ENCODE measurements at regions not wholly inside any gene's neighbourhood (a gene's known extent, or its start where the extent isn't known, plus 50 kb on each side); places are given as distances from the start of the nearest gene placed in this dataset.

DNA sequence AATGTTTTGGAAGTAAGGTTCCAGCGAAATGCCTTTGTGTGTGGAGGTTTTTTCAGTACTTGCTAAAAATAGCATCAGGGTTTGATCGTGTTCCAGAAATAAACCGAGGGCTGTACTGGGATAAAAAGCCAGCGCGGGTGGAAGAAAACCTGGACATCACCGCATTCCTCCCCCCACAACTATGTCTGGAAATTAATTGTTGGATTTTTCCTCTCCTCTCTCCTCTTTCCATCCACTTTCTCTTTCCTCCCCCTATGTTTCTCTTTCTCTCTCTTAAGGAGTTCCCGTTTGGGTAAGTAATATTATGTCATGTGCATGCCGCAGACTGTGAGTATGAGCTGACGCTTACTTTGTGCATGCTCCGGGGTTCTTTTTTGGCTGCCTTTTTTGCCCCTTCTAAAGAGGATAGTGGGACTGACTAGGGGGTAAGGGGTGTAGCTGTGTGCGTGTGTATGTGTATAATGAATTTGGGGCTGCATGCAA lies 104.2 kb upstream of the HSD17B12 start:
- DNase-seq, result no peak

DNA sequence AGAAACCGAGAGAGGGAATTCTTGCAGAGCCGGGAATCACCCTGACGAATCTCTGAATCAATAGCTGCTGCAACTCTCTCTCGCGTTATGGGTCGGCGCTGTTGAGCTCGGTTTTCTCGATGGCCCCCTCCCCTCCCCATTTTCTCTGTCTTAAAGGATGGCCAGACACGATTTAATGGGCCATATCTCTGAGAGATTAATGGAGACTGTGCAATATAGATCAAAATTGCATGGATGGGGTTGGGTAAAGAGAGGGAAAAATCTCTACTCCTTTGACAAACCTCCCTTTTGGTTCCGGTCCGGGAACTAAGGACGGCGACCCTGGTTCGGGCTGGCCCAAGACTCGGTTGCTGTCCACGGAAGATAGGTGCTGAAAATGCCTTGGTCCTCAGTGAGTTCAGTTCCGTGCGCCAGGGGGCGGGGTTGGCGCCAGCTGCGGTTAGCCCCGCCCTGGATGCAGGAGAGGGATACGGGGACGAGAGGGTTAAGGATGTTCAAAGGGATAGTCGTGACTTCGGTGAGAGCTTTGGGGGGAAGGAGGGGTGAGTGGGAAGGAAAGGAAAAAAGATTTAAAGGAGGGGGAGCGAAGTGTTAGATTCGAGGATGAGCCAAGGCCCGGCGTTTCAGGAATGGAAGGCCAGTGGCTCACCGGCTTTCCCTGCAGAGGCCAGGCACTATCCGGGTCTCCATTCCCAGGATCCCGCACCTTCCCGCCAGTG lies 103.6 kb upstream of the HSD17B12 start:
- DNase-seq, result peak; percentile 54

GRCh38 chr11:43577566-43578264 lies 102.8 kb upstream of the HSD17B12 start:
- no peak for DNase-seq

GRCh38 chr11:43578346-43579170 lies 102.0 kb upstream of the HSD17B12 start:
- DNase-seq, result peak; percentile 48

GRCh38 chr11:43579171-43579918 lies 101.2 kb upstream of the HSD17B12 start:
- DNase-seq, result peak; percentile 31

GRCh38 chr11:43579919-43580276 lies 100.6 kb upstream of the HSD17B12 start:
- no peak for DNase-seq

GRCh38 chr11:43580735-43581369 lies 99.7 kb upstream of the HSD17B12 start:
- peak; percentile 23 for DNase-seq

GRCh38 chr11:43581370-43582023 lies 99.0 kb upstream of the HSD17B12 start:
- DNase-seq, result no peak

- no peak for DNase-seq
Observed at GRCh38 chr11:43582024-43582862, 98.3 kb upstream of the HSD17B12 start.

- DNase-seq, result no peak
Observed at GRCh38 chr11:43582863-43583462, 97.6 kb upstream of the HSD17B12 start.

DNA sequence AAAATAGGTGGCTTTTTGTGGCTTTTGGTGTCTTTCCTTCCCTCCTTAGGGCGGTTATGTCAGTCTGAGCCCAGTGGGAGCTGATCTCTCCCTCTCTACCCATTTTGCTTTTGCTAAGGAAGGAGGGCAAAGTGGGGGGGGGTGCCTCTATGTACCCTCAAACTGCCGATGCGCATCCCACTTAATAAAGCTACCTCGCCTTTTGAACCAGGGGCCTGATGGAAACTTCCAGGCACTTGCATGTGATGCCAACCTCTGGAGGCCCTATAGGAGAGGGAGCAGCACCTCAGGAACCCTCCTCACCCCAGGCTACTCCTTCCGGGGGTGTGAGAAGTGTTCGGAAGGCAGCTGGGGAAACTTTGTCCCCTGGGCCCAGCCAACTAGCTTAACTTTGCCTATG lies 97.0 kb upstream of the HSD17B12 start:
- DNase-seq, result no peak

GRCh38 chr11:43585877-43586608 lies 94.5 kb upstream of the HSD17B12 start:
- no peak for DNase-seq

DNA sequence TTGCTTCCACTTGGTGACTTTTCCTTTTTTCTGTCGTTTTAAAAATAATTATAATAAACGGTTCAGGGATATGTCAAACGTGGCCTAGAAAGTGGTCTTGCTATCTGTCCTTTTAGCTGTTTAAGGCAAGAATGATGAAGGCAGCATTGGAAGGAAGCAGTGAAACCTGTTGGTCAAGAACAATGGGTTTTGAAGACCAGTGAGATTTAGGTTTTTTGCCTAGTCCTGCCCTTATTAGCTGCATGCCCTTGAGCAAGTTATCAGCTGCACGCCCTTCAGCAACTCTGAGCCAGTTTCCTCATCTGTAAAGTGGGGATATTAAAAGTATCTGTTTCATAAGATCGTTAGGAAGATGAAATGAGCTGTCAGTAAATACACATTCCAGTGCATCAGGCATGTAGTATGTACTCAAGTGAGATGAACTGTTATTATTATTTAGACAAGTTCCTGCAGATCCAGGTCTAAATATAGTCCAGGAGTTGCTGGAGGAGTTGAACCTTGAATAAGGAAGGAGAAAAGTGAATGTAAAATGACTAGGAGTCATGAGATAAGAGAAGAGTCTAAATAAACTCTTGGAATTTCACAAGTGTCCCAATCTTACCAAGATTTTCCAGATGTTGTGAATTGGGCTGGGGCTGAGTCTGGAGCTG lies 90.8 kb upstream of the HSD17B12 start:
- no peak for DNase-seq

- no peak for DNase-seq
Observed at GRCh38 chr11:43601511-43601910, 79.0 kb upstream of the HSD17B12 start.

GRCh38 chr11:43602670-43603069 lies 77.9 kb upstream of the HSD17B12 start:
- DNase-seq, result no peak

DNA sequence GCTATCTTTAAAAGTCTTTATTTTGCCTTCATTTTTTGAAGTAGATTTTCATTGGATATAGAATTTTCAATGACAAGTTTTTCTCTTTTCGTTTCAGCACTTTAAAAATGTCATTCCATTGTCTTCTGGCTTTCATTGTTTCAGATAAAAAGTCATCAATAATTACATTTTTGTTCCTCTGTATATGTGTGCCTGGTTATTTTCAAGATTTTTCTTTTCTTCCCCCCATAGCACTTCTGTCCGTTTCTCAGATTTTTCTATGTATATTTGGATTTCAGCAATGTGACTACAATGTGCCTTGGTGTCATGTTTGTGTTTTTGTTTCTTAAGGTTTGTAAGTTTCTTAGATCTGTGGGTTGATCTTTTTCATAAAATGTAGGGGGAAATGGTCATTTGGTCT lies 66.3 kb upstream of the HSD17B12 start:
- no peak for DNase-seq

- DNase-seq, result no peak
Observed at GRCh38 chr11:43619863-43620505, 60.6 kb upstream of the HSD17B12 start.

- no peak for DNase-seq
Observed at GRCh38 chr11:43626798-43627197, 53.7 kb upstream of the HSD17B12 start.
